ENCODE measurements at regions not wholly inside any gene's neighbourhood (a gene's known extent, or its start where the extent isn't known, plus 50 kb on each side); places are given as distances from the start of the nearest gene placed in this dataset.

GRCh38 chr9:27851858-27852257 is 278.6 kb upstream of the C9orf72 start:
- no peak for TF ChIP-seq CTCF (IDR thresholded peaks at IDR 0.05)
- TF ChIP-seq EP300 (IDR thresholded peaks at IDR 0.05) = no peak
- TF ChIP-seq POLR2A (IDR thresholded peaks at IDR 0.05; ENCODE audit: low read depth) = no peak
- no peak for TF ChIP-seq POLR2AphosphoS5 (IDR thresholded peaks at IDR 0.05)

Data from esophagus muscularis mucosa (tissue), 4 donors.